ENCODE measurements at regions not wholly inside any gene's neighbourhood (a gene's known extent, or its start where the extent isn't known, plus 50 kb on each side); places are given as distances from the start of the nearest gene placed in this dataset.
A peak's percentile ranks its signal among the peaks of the same experiment; 100 is the strongest.

GRCh38 chr6:1080453-1081337 is 231.2 kb upstream of the FOXQ1 start:
- in situ Hi-C loops (cut with HindIII; ENCODE audit: low pct_ligation_motif_present, low sequenced_read_pairs) = no loop called here
- Histone ChIP-seq H3K4me3 (ENCODE audit: low read depth, low read length) (no peak overlapping the region), H3K36me3 (replicated peaks) (no peaks in the 10 kb centered on the region), H3K27ac (no peak overlapping the region), H3K27me3 (replicated peaks) (no peaks in the 10 kb centered on the region)
- no peak for DNase-seq
- TF ChIP-seq CTCF (IDR thresholded peaks at IDR 0.05; ENCODE audit: low read depth, low read length, missing control alignments) = no peak

GRCh38 chr6:1079525-1079924 is 232.4 kb upstream of the FOXQ1 start:
- Histone ChIP-seq H3K4me3 (ENCODE audit: low read depth, low read length) (no peak overlapping the region), H3K27ac (no peak overlapping the region), H3K36me3 (replicated peaks) (no peaks in the 10 kb centered on the region), H3K27me3 (replicated peaks) (no peaks in the 10 kb centered on the region)
- TF ChIP-seq CTCF (IDR thresholded peaks at IDR 0.05; ENCODE audit: low read depth, low read length, missing control alignments) = no peak
- DNase-seq = peak; percentile 64
- in situ Hi-C loops (cut with HindIII; ENCODE audit: low pct_ligation_motif_present, low sequenced_read_pairs) = no loop called here

GRCh38 chr6:1077478-1078416 is 234.2 kb upstream of the FOXQ1 start:
- H3K27me3 ChIP-seq (replicated peaks) = no peaks in the 10 kb centered on the region
- no peak overlapping the region for H3K4me3 ChIP-seq (ENCODE audit: low read depth, low read length)
- no peaks in the 10 kb centered on the region for H3K36me3 ChIP-seq (replicated peaks)
- no peak overlapping the region for H3K27ac ChIP-seq
- no peak for TF ChIP-seq CTCF (IDR thresholded peaks at IDR 0.05; ENCODE audit: low read depth, low read length, missing control alignments)
- in situ Hi-C loops (cut with HindIII; ENCODE audit: low pct_ligation_motif_present, low sequenced_read_pairs) = no loop called here
- DNase-seq = no peak

GRCh38 chr6:1076531-1077459 is 235.1 kb upstream of the FOXQ1 start:
- Histone ChIP-seq H3K4me3 (ENCODE audit: low read depth, low read length) (no peak overlapping the region), H3K27me3 (replicated peaks) (no peaks in the 10 kb centered on the region), H3K27ac (no peak overlapping the region), H3K36me3 (replicated peaks) (no peaks in the 10 kb centered on the region)
- TF ChIP-seq CTCF (IDR thresholded peaks at IDR 0.05; ENCODE audit: low read depth, low read length, missing control alignments) = no peak
- no peak for DNase-seq
- in situ Hi-C loops (cut with HindIII; ENCODE audit: low pct_ligation_motif_present, low sequenced_read_pairs) = no loop called here

GRCh38 chr6:1075880-1076279 is 236.0 kb upstream of the FOXQ1 start:
- TF ChIP-seq CTCF (IDR thresholded peaks at IDR 0.05; ENCODE audit: low read depth, low read length, missing control alignments) = no peak
- no peak overlapping the region for H3K27ac ChIP-seq
- H3K4me3 ChIP-seq (ENCODE audit: low read depth, low read length) = no peak overlapping the region
- no peak for DNase-seq
- no peaks in the 10 kb centered on the region for H3K27me3 ChIP-seq (replicated peaks)
- in situ Hi-C loops (cut with HindIII; ENCODE audit: low pct_ligation_motif_present, low sequenced_read_pairs) = no loop called here
- no peaks in the 10 kb centered on the region for H3K36me3 ChIP-seq (replicated peaks)
